NCI-H446 (cell line): ENCODE measurements at regions not wholly inside any gene's neighbourhood (a gene's known extent, or its start where the extent isn't known, plus 50 kb on each side); places are given as distances from the start of the nearest gene placed in this dataset.
"Not testable (repeated sequence)": the region's sequence is repeated elsewhere in the genome, so short reads cannot be mapped to it uniquely, and the experiment has no call there.

Experiments used
- DNase-seq, 2 experiments: peaks; one replicate each; lab custom pipeline; 2025; lab: John Stamatoyannopoulos, UW

- DNase-seq, result no peak
Observed at GRCh38 chr10:25076506-25077177, 60.2 kb downstream of the THNSL1 start.

GRCh38 chr10:25078658-25079431, 62.4 kb downstream of the THNSL1 start:
- no peak for DNase-seq

- DNase-seq, result peak; percentile 78 to 93
Observed at GRCh38 chr10:25080880-25081581, 64.6 kb downstream of the THNSL1 start.

- no peak for DNase-seq
Observed at GRCh38 chr10:25082276-25083204, 66.1 kb downstream of the THNSL1 start.

- no peak for DNase-seq
Observed at GRCh38 chr10:25083546-25084111, 67.2 kb downstream of the THNSL1 start.

- DNase-seq, result no peak
Observed at GRCh38 chr10:25084447-25084846, 68.0 kb downstream of the THNSL1 start.

GRCh38 chr10:25094590-25094989, 78.2 kb downstream of the THNSL1 start:
- no peak for DNase-seq

GRCh38 chr10:25097669-25098411, 77.0 kb upstream of the GPR158 start:
- no peak for DNase-seq

- DNase-seq, result peak in 1 of 2 experiments; percentile 11
Observed at GRCh38 chr10:25100141-25100540, 74.7 kb upstream of the GPR158 start.

GRCh38 chr10:25101461-25102146, 73.2 kb upstream of the GPR158 start:
- DNase-seq, result no peak

GRCh38 chr10:25102147-25102822, 72.5 kb upstream of the GPR158 start:
- no peak for DNase-seq

GRCh38 chr10:25103703-25104102, 71.1 kb upstream of the GPR158 start:
- DNase-seq, result no peak

- peak in 1 of 2 experiments; percentile 62 for DNase-seq
Observed at GRCh38 chr10:25104441-25104840, 70.4 kb upstream of the GPR158 start.

- no peak for DNase-seq
Observed at GRCh38 chr10:25105262-25105661, 69.5 kb upstream of the GPR158 start.

- no peak for DNase-seq
Observed at GRCh38 chr10:25105743-25106260, 69.0 kb upstream of the GPR158 start.

- DNase-seq, result no peak
Observed at GRCh38 chr10:25107756-25108155, 67.0 kb upstream of the GPR158 start.

GRCh38 chr10:25109896-25110295, 64.9 kb upstream of the GPR158 start:
- DNase-seq, result not testable (repeated sequence)

- DNase-seq, result no peak
Observed at GRCh38 chr10:25112016-25112415, 62.8 kb upstream of the GPR158 start.
